ENCODE measurements at regions not wholly inside any gene's neighbourhood (a gene's known extent, or its start where the extent isn't known, plus 50 kb on each side); places are given as distances from the start of the nearest gene placed in this dataset.
"Not testable (repeated sequence)": the region's sequence is repeated elsewhere in the genome, so short reads cannot be mapped to it uniquely, and the experiment has no call there.

DNA sequence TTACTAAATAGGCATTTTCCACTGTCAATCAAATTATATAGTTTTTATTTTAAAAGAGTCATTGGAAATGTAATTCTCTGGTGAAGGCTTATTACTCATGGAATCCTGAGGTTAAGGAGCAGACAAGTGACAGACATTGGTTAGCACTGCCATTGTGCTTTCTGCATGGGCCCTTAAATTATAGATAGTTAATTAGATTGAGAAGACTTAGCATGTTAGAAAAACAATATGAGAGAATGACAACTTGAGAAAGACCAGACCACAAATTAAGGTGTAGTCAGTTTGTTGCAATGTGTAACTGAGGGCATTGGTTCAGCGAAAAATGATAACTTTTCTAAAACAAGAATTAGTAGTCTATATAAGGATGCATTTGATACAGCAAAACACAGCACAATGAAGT, 195.5 kb downstream of the SLITRK6 start:
- DNase-seq (ENCODE audit: low read depth in 3 of 3): no peak

GRCh38 chr13:85601526-85601925, 197.7 kb downstream of the SLITRK6 start:
- no peak for DNase-seq (ENCODE audit: low read depth in 3 of 3)

- no peak for DNase-seq (ENCODE audit: low read depth in 3 of 3)
These were observed 201.3 kb downstream of the SLITRK6 start for GRCh38 chr13:85597790-85598500.

- no peak for DNase-seq (ENCODE audit: low read depth in 3 of 3)
These were observed 207.0 kb downstream of the SLITRK6 start for GRCh38 chr13:85592211-85592610.

- no peak for DNase-seq (ENCODE audit: low read depth in 3 of 3)
These were observed 208.8 kb downstream of the SLITRK6 start for GRCh38 chr13:85590231-85590931.

- no peak for DNase-seq (ENCODE audit: low read depth in 3 of 3)
These were observed 210.2 kb downstream of the SLITRK6 start for GRCh38 chr13:85589021-85589420.

DNA sequence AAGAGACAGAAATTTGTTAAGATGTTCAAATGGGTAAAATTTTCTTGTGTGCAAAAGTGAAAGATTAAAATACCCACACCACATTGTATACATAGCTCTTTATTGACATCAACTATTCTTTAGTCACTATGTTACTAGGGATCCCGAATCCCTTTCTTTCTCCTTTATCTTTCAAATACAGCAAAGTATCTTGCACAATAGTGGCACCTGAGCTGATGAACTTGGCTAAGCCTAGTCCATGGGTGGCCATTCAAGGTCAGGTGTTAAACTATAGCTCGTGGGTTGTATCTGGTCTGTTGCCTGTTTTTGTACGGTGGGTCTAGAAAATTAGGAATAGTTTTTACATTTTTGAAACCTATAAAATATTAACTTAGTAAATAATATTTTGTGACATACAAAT, 210.9 kb downstream of the SLITRK6 start:
- no peak for DNase-seq (ENCODE audit: low read depth in 3 of 3)

DNA sequence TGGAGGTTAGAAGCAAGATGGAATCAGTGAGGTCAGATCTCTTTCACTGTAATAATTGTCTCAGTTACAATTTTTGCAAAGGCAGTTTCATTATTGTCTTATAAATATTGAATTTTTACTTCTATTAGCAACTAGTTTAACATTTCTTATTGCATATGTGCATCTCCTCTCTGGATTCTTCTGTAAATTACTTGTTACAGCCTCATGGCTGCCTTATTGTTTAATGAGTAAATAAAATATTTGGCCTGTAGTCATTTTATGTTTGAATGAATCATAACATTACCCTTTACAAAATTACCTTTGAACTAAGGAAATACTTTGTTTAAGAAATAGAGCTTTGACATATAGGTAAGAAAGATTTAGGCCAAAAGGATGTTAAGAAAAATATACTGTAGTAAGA, 212.4 kb downstream of the SLITRK6 start:
- DNase-seq (ENCODE audit: low read depth in 3 of 3): no peak

- DNase-seq (ENCODE audit: low read depth in 3 of 3): no peak
These were observed 212.8 kb downstream of the SLITRK6 start for GRCh38 chr13:85586422-85586831.

GRCh38 chr13:85582890-85583289, 216.3 kb downstream of the SLITRK6 start:
- DNase-seq (ENCODE audit: low read depth in 3 of 3): no peak

DNA sequence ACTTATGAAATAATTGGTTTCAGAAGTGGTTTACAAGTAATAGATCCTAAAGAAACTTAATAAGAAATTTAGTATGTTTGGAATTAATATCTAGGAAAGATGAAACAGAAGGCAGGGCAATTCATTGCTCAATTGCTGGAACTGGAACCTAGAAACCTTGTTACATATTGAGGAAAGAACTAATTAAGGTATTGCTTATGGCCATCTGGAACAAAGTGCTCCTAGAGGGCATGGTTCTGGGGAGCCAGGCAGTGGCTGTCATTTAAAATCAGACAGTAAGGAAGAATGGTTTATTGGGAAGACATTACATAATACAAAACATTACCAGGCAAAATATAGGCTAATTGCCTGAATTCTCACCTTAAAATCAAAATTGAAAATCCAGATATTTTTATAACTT, 224.1 kb downstream of the SLITRK6 start:
- no peak for DNase-seq (ENCODE audit: low read depth in 3 of 3)

GRCh38 chr13:85567909-85568308, 231.3 kb downstream of the SLITRK6 start:
- DNase-seq (ENCODE audit: low read depth in 3 of 3): no peak

DNA sequence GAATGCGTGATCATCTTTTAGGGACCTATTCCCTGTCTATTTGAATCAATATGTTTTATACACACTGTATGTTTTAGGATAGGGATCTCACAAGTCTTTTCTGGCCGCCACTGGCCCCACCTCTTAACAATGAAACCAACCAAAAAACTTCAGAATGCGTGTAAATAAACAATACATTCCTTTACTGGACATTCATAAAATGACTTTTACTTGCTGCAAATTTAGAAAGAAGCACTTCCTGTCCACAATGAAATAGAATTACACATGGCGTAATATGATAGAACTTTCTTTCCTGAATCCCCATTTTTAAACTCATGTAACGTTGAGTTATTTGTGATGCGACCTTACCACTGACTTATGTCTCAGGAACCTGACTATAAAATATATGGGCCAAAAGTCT, 233.6 kb downstream of the SLITRK6 start:
- no peak for DNase-seq (ENCODE audit: low read depth in 3 of 3)

DNA sequence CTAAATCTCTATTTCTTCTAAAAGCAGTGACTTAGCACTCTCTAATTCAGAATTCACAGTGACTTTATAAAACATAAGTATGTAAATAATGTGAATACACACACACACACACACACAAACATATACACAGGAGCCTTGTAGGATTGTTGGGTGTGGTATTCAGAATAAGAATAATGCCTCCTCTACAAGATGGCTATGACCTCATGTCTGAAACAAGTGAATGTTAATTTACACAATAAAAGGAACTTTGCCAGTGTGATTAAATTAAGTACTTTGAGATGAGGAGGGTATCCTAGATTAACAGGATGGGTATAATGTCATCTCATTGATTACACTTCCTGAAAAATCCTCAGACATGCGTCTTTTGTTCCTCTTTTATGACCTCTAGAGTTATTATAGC, 234.6 kb downstream of the SLITRK6 start:
- no peak for DNase-seq (ENCODE audit: low read depth in 3 of 3)

- DNase-seq (ENCODE audit: low read depth in 3 of 3): no peak
These were observed 236.9 kb downstream of the SLITRK6 start for GRCh38 chr13:85562282-85562681.

DNA sequence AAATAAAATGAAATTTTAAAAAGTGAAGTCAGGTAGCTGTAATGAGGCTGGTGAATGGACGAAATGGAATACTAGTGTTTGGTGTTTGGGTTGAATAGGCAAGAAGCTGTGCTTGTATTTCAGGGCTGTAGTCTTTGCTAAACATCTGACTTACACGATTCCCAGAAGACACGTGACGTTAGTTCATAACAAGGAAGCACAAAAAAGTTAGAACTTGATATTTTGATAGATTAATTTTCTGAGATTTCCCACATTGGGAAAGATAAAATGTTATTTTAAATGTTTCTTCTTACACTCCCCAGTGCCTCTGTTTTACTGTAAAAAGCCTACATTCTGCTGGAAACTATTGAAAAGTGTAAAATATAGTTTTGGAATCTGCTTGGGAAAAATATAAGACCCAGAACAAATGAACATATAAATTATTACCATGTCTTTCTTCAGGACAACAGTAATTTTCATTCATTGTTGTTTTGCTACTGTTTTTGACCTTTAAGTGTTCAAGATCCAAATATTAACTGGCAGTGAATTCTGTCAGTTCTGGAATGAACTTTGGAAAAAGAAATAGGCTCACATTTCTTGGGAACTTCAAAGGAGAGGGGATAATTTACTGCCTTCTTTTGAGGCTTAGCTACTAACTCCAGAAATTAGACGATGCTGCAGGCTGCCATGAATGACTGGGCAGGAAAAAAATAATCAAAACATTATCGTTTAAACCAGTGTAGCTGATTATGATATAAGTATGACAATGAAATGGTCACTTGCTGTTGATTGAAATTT, 241.3 kb downstream of the SLITRK6 start:
- DNase-seq (ENCODE audit: low read depth in 3 of 3): no peak

GRCh38 chr13:85551012-85551411, 248.2 kb downstream of the SLITRK6 start:
- DNase-seq (ENCODE audit: low read depth in 3 of 3): no peak

- DNase-seq (ENCODE audit: low read depth in 3 of 3): no peak
These were observed 249.4 kb downstream of the SLITRK6 start for GRCh38 chr13:85549819-85550218.

GRCh38 chr13:85548845-85549244, 250.4 kb downstream of the SLITRK6 start:
- DNase-seq (ENCODE audit: low read depth in 3 of 3): not testable (repeated sequence)

DNA sequence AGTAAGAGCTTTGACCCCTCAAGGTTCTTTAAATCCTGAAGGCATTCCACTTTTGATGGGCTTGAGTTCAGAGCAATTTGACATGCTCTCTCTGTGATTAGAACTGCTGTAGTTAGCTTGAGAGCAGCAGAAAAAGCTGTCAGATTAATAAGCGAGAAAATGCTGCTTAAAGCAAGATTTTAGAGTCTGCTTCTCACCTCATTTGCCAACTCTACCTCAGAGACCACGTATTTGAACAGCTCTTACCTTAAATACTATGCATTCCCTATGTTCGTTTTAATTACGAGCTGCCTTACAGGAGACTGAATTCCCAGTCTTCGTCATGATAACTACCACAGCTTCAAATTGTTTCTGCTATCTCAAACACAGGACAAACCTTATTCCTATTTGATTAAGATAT, 253.4 kb downstream of the SLITRK6 start:
- DNase-seq (ENCODE audit: low read depth in 3 of 3): no peak

DNA sequence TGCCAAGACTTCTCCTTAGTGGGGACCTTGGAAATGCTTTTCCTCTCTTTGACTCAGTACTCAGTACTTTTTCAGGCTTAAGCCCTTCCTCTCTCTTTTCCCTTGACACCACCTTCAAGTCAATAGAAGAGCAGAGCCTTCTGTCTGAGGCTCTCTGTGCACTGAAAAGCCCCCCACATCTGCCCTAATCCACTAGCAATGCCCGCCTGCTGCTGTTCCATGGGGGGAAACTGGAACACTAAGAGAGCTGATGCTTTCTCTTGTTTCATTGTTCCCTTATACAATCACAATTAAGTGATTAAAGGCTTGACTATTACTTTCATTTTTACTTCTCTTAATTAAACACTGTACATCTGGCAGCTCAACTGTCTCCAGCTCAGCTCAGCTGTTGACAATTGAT, 254.5 kb downstream of the SLITRK6 start:
- DNase-seq (ENCODE audit: low read depth in 3 of 3): no peak

DNA sequence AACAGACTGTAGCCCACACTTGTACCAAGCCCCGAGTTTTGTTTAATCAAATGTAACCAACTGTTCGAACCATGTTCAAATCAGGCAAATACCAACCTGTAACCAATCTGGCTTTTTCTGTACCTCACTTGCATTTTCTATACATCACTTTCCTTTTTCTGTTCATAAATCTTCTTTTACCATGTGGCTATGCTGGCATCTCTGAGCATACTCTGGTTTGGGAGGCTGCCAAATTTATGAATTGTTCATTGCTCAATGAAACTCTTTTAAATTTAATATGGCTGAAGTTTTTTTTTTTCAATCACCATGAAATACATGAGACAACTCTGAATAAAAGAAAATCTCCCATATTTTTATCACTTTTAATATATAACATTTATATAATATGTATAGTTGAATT, 256.1 kb downstream of the SLITRK6 start:
- no peak for DNase-seq (ENCODE audit: low read depth in 3 of 3)

DNA sequence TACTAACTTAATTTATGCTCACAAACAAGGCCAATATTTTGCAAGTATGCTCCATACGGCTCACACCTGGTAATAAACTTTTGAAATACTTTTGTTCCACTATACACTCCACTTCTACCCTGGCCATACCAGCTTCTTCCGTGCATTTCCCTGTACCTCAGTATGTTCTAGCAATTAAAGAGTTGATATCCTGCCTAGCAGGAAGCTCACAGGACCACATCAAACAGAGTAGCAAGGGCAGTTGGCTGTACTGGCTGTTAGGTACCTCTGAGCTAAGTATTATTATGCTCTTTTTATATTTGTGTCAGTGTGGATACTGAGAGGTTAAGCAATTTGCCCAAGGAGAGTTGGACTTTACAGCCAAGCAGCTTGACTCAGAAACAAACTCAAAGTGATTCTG, 257.7 kb downstream of the SLITRK6 start:
- DNase-seq (ENCODE audit: low read depth in 3 of 3): no peak
